Panc1 (cell line): ENCODE measurements at regions not wholly inside any gene's neighbourhood (a gene's known extent, or its start where the extent isn't known, plus 50 kb on each side); places are given as distances from the start of the nearest gene placed in this dataset.

Source experiments
- ATAC-seq: fragments of 200-7000 bp; cut with Tn5 transposase; 2 replicates; pipeline ENCODE4 v1.9.1; 2020; ENCODE audit warnings: mild to moderate bottlenecking, moderate library complexity
- BruUV-seq: library from RNA; stranded (reverse); fragments of 400-500 nt; replicated peaks from 2 replicates; lab custom pipeline; 2021; lab: Mats Ljungman, UMichigan
- CTCF ChIA-PET: fragments of 300-600 bp; sonication (Branson Sonifier 250); formaldehyde crosslinking; loops from one replicate; lab custom pipeline; 2022; ENCODE audit warnings: antibody characterized with exemption; lab: Charles Lee
- POLR2A ChIA-PET: fragments of 300-600 bp; sonication (Branson Sonifier 250); formaldehyde crosslinking; loops from one replicate; lab custom pipeline; 2022; ENCODE audit warnings: antibody characterized with exemption; lab: Charles Lee
- DNase-seq: peaks from one replicate; pipeline ENCODE4 v3.0.0-alpha.2; 2010; ENCODE audit warnings: low read depth, low spot score
- H3K27ac ChIP-seq: 2 replicates; pipeline ENCODE4 v1.5.1; 2011; ENCODE audit warnings: mild to moderate bottlenecking, low read length, inconsistent platforms
- H3K27me3 ChIP-seq: fragments of 200-500 bp; sonication (Bioruptor generic); 2 replicates; pipeline ENCODE4 v1.6.0; 2014; ENCODE audit warnings: low read length, inconsistent platforms; ENCODE audit not compliant: control insufficient read depth, insufficient read depth
- H3K36me3 ChIP-seq: fragments of 200-500 bp; sonication (Bioruptor generic); 2 replicates; pipeline ENCODE4 v1.5.1; 2014; ENCODE audit warnings: inconsistent platforms, mild to moderate bottlenecking, low read length, moderate library complexity; ENCODE audit not compliant: control insufficient read depth, insufficient read depth
- H3K4me1 ChIP-seq: 2 replicates; pipeline ENCODE4 v1.5.1; 2011; ENCODE audit warnings: inconsistent platforms, mild to moderate bottlenecking, low read length, moderate library complexity; ENCODE audit not compliant: control insufficient read depth, insufficient read depth
- H3K4me3 ChIP-seq, 2 experiments: 2 replicates each; pipeline ENCODE4 v1.5.1; 2011 to 2012; ENCODE audit warnings: low read depth in 2 of 2, low read length in 2 of 2, mild to moderate bottlenecking in 2 of 2, inconsistent platforms in 1 of 2, moderate library complexity in 1 of 2
- H3K9me3 ChIP-seq: fragments of 200-500 bp; sonication (Bioruptor generic); 2 replicates; pipeline ENCODE4 v1.5.1; 2014; ENCODE audit warnings: low read depth, mild to moderate bottlenecking, inconsistent platforms, low read length, moderate library complexity; ENCODE audit not compliant: control insufficient read depth, insufficient read depth
- POLR2AphosphoS5 ChIP-seq: IDR thresholded peaks from 2 replicates; pipeline ENCODE4 v1.6.1; 2012; ENCODE audit warnings: mild to moderate bottlenecking, low read depth, low read length, moderate library complexity
- SIN3A ChIP-seq: IDR thresholded peaks from 2 replicates; pipeline ENCODE4 v1.6.1; 2012; ENCODE audit warnings: low read depth, mild to moderate bottlenecking, low read length, moderate library complexity, borderline replicate concordance; ENCODE audit not compliant: insufficient read depth
- TCF7L2 ChIP-seq: IDR thresholded peaks from 2 replicates; pipeline ENCODE4 v1.6.1; 2011; ENCODE audit warnings: mild to moderate bottlenecking, low read depth, low read length, inconsistent platforms
- in situ Hi-C: cut with HindIII; loops from 2 replicates; pipeline ENCODE4 v1.10.0; 2016; ENCODE audit warnings: low sequenced_read_pairs, low pct_unique_long_range_greater_than_20kb
- intact Hi-C: fragments of 100-400 bp; cut with micrococcal nuclease; formaldehyde crosslinking; loops from one replicate; pipeline ENCODE4 v1.10.0; 2022; ENCODE audit not compliant: unreplicated experiment
- TF ChIP-seq, protein P1 (sequence below): fragments of 450-650 bp; IDR thresholded peaks from 2 replicates; pipeline ENCODE4 v1.5.1; 2017; ENCODE audit warnings: mild to moderate bottlenecking
- TF ChIP-seq, protein P2 (sequence below), 2 experiments: IDR thresholded peaks; 2 replicates each; pipeline ENCODE4 v1.6.1; 2011 to 2012; ENCODE audit warnings: low read depth in 2 of 2, control low read depth in 1 of 2, low read length in 1 of 2, mild to moderate bottlenecking in 1 of 2, moderate library complexity in 1 of 2; ENCODE audit not compliant: insufficient read depth in 1 of 2

DNA sequence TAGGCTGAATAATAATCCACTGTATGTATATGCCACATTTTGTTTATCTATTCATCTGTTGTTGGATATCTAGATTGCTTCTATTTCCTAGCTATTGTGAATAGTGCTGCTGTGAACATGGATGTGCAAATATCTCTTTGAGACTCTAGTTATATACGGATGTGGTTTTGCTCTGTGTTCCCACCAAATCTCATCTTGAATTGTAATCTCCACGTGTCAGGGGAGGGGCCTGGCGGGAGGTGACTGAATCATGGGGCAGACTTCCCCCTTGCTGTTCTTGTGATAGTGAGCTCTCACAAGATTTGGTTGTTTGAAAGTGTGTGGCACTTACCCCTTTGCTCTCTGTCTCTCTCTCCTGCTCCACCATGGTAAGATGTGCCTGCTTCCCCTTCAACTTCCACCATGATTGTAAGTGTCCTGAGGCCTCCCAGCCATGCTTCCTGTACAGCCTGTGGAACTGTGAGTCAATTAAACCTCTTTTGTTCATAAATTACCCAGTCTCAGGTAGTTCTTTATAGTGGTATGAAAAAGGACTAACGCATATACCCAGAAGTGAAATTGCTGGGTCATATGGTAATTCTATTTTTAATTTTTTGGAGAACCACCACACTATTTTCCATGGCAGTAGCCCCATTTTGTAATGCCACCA lies 86.1 kb upstream of the UPP2 start:
- CTCF ChIA-PET, result no interaction called here
- peaks cover 2% of the 10 kb centered on the region for H3K27me3 ChIP-seq
- no peak for DNase-seq
- no peak for ATAC-seq
- BruUV-seq, result no TSS peak
- POLR2A ChIA-PET, result no interaction called here
- no peaks in the 10 kb centered on the region for H3K36me3 ChIP-seq
- intact Hi-C loops (no loop called here), in situ Hi-C loops (no loop called here)
- H3K27ac ChIP-seq, result no peak overlapping the region
- no peaks in the 10 kb centered on the region for H3K4me1 ChIP-seq
- no peaks in the 10 kb centered on the region for H3K9me3 ChIP-seq
- H3K4me3 ChIP-seq, result no peak overlapping the region
- no peak for TF ChIP-seq SIN3A
- TF ChIP-seq POLR2AphosphoS5, result no peak
- no peak for TF ChIP-seq TCF7L2
- TF ChIP-seq, protein P1, sequence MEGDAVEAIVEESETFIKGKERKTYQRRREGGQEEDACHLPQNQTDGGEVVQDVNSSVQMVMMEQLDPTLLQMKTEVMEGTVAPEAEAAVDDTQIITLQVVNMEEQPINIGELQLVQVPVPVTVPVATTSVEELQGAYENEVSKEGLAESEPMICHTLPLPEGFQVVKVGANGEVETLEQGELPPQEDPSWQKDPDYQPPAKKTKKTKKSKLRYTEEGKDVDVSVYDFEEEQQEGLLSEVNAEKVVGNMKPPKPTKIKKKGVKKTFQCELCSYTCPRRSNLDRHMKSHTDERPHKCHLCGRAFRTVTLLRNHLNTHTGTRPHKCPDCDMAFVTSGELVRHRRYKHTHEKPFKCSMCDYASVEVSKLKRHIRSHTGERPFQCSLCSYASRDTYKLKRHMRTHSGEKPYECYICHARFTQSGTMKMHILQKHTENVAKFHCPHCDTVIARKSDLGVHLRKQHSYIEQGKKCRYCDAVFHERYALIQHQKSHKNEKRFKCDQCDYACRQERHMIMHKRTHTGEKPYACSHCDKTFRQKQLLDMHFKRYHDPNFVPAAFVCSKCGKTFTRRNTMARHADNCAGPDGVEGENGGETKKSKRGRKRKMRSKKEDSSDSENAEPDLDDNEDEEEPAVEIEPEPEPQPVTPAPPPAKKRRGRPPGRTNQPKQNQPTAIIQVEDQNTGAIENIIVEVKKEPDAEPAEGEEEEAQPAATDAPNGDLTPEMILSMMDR, result no peak
- TF ChIP-seq, protein P2, sequence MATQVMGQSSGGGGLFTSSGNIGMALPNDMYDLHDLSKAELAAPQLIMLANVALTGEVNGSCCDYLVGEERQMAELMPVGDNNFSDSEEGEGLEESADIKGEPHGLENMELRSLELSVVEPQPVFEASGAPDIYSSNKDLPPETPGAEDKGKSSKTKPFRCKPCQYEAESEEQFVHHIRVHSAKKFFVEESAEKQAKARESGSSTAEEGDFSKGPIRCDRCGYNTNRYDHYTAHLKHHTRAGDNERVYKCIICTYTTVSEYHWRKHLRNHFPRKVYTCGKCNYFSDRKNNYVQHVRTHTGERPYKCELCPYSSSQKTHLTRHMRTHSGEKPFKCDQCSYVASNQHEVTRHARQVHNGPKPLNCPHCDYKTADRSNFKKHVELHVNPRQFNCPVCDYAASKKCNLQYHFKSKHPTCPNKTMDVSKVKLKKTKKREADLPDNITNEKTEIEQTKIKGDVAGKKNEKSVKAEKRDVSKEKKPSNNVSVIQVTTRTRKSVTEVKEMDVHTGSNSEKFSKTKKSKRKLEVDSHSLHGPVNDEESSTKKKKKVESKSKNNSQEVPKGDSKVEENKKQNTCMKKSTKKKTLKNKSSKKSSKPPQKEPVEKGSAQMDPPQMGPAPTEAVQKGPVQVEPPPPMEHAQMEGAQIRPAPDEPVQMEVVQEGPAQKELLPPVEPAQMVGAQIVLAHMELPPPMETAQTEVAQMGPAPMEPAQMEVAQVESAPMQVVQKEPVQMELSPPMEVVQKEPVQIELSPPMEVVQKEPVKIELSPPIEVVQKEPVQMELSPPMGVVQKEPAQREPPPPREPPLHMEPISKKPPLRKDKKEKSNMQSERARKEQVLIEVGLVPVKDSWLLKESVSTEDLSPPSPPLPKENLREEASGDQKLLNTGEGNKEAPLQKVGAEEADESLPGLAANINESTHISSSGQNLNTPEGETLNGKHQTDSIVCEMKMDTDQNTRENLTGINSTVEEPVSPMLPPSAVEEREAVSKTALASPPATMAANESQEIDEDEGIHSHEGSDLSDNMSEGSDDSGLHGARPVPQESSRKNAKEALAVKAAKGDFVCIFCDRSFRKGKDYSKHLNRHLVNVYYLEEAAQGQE (IDR thresholded peaks at IDR 0.05; ENCODE audit: insufficient read depth in 1 of 2, low read depth in 2 of 2, low read length in 1 of 2), result no peak

DNA sequence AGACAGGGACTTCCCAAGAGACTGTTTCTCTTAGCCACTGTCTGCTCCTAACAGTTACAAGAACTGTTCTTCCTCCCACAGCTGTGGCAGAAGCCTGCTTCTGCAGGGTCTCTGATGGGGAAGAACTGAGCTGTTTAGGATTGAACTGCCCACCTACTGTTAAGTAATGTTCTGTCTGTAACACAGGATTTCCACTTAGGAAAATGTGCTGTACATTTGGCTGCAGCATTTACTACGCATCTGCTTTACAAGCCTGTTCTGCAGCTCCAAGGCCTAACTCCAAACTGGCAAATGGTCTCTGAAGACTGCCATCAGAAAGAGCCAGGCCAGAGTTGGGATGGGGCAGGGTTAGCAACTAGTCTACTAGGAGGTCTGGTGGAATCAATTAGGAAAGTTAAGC lies 87.8 kb upstream of the UPP2 start:
- ChIA-PET CTCF (no interaction called here), POLR2A (no interaction called here)
- H3K27me3 ChIP-seq, result peaks cover 2% of the 10 kb centered on the region
- no peaks in the 10 kb centered on the region for H3K36me3 ChIP-seq
- ATAC-seq (no peak; the same call in 1 of the 2 replicates), DNase-seq (no peak)
- in situ Hi-C loops (no loop called here), intact Hi-C loops (loop anchor here (5.0 kb wide), 2 partner anchors 517 to 712 kb away; no protein-coding TSS in a partner anchor)
- no peak overlapping the region for H3K4me3 ChIP-seq
- H3K4me1 ChIP-seq, result no peaks in the 10 kb centered on the region
- no peak for TF ChIP-seq POLR2AphosphoS5
- TF ChIP-seq, protein P1, result no peak
- TF ChIP-seq, protein P2 (IDR thresholded peaks at IDR 0.05; ENCODE audit: insufficient read depth in 1 of 2, low read depth in 2 of 2, low read length in 1 of 2), result no peak
- TF ChIP-seq TCF7L2, result no peak
- TF ChIP-seq SIN3A, result no peak
- H3K27ac ChIP-seq, result no peak overlapping the region
- no peaks in the 10 kb centered on the region for H3K9me3 ChIP-seq
- BruUV-seq, result no TSS peak
